ENCODE measurements at regions not wholly inside any gene's neighbourhood (a gene's known extent, or its start where the extent isn't known, plus 50 kb on each side); places are given as distances from the start of the nearest gene placed in this dataset.
A peak's percentile ranks its signal among the peaks of the same experiment; 100 is the strongest.

- H3K4me3 ChIP-seq = no peak overlapping the region
- DNase-seq (no peak), ATAC-seq (no peak)
- no peaks in the 10 kb centered on the region for H3K4me1 ChIP-seq
- no peaks in the 10 kb centered on the region for H3K36me3 ChIP-seq
- H3K27me3 ChIP-seq (ENCODE audit: low read depth) = peaks cover 3% of the 10 kb centered on the region
- no peak for TF ChIP-seq CTCF (IDR thresholded peaks at IDR 0.05)
- intact Hi-C loops (cut with DNase I) = no loop called here
- no peak overlapping the region for H3K27ac ChIP-seq
- no peaks in the 10 kb centered on the region for H3K9me3 ChIP-seq
Observed at GRCh38 chr15:47511261-47511660, 206.0 kb upstream of the SEMA6D start.

GRCh38 chr15:47513471-47513870 is 203.8 kb upstream of the SEMA6D start:
- intact Hi-C loops (cut with DNase I) = no loop called here
- Histone ChIP-seq H3K9me3 (no peaks in the 10 kb centered on the region), H3K4me1 (peaks cover 5% of the 10 kb centered on the region), H3K27me3 (ENCODE audit: low read depth) (peaks cover 3% of the 10 kb centered on the region), H3K27ac (no peak overlapping the region), H3K36me3 (no peaks in the 10 kb centered on the region), H3K4me3 (no peak overlapping the region)
- no peak for DNase-seq
- no peak for ATAC-seq
- TF ChIP-seq CTCF (IDR thresholded peaks at IDR 0.05) = no peak

- intact Hi-C loops (cut with DNase I) = no loop called here
- H3K4me1 ChIP-seq = peaks cover 5% of the 10 kb centered on the region
- TF ChIP-seq CTCF (IDR thresholded peaks at IDR 0.05) = no peak
- DNase-seq = no peak
- H3K27me3 ChIP-seq (ENCODE audit: low read depth) = peaks cover 3% of the 10 kb centered on the region
- no peaks in the 10 kb centered on the region for H3K9me3 ChIP-seq
- no peak overlapping the region for H3K27ac ChIP-seq
- ATAC-seq = no peak
- no peak overlapping the region for H3K4me3 ChIP-seq
- no peaks in the 10 kb centered on the region for H3K36me3 ChIP-seq
Observed at GRCh38 chr15:47514200-47514652, 203.1 kb upstream of the SEMA6D start.

- Histone ChIP-seq H3K27ac (no peak overlapping the region), H3K4me1 (peaks cover 5% of the 10 kb centered on the region), H3K36me3 (no peaks in the 10 kb centered on the region), H3K4me3 (no peak overlapping the region), H3K27me3 (ENCODE audit: low read depth) (peaks cover 3% of the 10 kb centered on the region), H3K9me3 (no peaks in the 10 kb centered on the region)
- DNase-seq = no peak
- intact Hi-C loops (cut with DNase I) = no loop called here
- no peak for TF ChIP-seq CTCF (IDR thresholded peaks at IDR 0.05)
- no peak for ATAC-seq
Observed at GRCh38 chr15:47516558-47516957, 200.7 kb upstream of the SEMA6D start.

GRCh38 chr15:47516972-47517371 is 200.3 kb upstream of the SEMA6D start:
- Histone ChIP-seq H3K27ac (no peak overlapping the region), H3K36me3 (no peaks in the 10 kb centered on the region), H3K27me3 (ENCODE audit: low read depth) (peaks cover 3% of the 10 kb centered on the region), H3K4me3 (no peak overlapping the region), H3K4me1 (peaks cover 5% of the 10 kb centered on the region), H3K9me3 (no peaks in the 10 kb centered on the region)
- intact Hi-C loops (cut with DNase I) = no loop called here
- no peak for ATAC-seq
- TF ChIP-seq CTCF (IDR thresholded peaks at IDR 0.05) = no peak
- DNase-seq = no peak

GRCh38 chr15:47517737-47518136 is 199.6 kb upstream of the SEMA6D start:
- intact Hi-C loops (cut with DNase I) = no loop called here
- DNase-seq (no peak), ATAC-seq (peak in 1 of 2 donors; percentile 30)
- Histone ChIP-seq H3K27ac (no peak overlapping the region), H3K4me1 (peaks cover 5% of the 10 kb centered on the region), H3K27me3 (ENCODE audit: low read depth) (peaks cover under 1% of the 10 kb centered on the region), H3K9me3 (no peaks in the 10 kb centered on the region), H3K36me3 (no peaks in the 10 kb centered on the region), H3K4me3 (no peak overlapping the region)
- TF ChIP-seq CTCF (IDR thresholded peaks at IDR 0.05) = no peak

Data from lower lobe of right lung (tissue), 2 donors.